Nephron (organoid): ENCODE measurements at regions not wholly inside any gene's neighbourhood (a gene's known extent, or its start where the extent isn't known, plus 50 kb on each side); places are given as distances from the start of the nearest gene placed in this dataset.
A peak's percentile ranks its signal among the peaks of the same experiment; 100 is the strongest.

Experiments used
- H3K27ac Mint-ChIP-seq, 3 experiments: 2 replicates each; pipeline ENCODE4 v1.8.0; 2020; ENCODE audit warnings: mixed read lengths in 3 of 3, mild to moderate bottlenecking in 2 of 3, moderate library complexity in 1 of 3
- H3K27me3 Mint-ChIP-seq: 2 replicates; pipeline ENCODE4 v1.8.0; 2021; ENCODE audit warnings: low read depth, mild to moderate bottlenecking, moderate library complexity, mixed read lengths
- H3K36me3 Mint-ChIP-seq: 2 replicates; pipeline ENCODE4 v1.8.0; 2020; ENCODE audit warnings: low read depth, mixed read lengths
- H3K4me1 Mint-ChIP-seq: 2 replicates; pipeline ENCODE4 v1.8.0; 2020; ENCODE audit warnings: mixed read lengths
- H3K4me3 Mint-ChIP-seq, 3 experiments: 2 replicates each; pipeline ENCODE4 v1.8.0; 2020; ENCODE audit warnings: mild to moderate bottlenecking in 3 of 3, mixed read lengths in 3 of 3, moderate library complexity in 2 of 3
- H3K9me3 Mint-ChIP-seq: 2 replicates; pipeline ENCODE4 v1.8.0; 2020; ENCODE audit warnings: mixed read lengths
- CTCF ChIP-seq, 3 experiments: fragments of 200-600 bp; sonication (generic); IDR thresholded peaks; one replicate each; pipeline ENCODE4 v1.5.0; 2021; ENCODE audit warnings: antibody characterized with exemption in 3 of 3; ENCODE audit not compliant: unreplicated experiment in 3 of 3

DNA sequence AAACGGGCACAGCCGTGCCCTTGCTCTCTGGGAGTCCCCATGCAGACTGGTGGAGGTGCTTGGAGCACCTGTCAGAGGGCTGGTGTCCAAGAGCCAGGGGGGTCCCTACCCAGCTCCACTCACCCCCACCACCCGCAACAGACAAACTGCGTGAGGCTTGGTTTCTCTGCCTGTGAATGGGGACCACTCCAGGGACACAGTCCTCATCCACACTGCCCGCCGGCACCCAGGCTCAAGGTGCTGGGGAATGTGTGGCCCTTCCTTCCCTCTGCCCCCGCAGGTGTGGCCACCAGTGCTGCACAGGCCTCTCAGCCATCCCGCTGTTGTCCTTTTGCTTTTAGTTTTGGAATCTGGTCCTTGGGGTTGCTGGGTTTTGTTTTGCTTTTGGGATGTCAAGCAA is 136.5 kb upstream of the ZNF236 start:
- Mint-ChIP-seq H3K27me3 (peaks cover 19% of the 10 kb centered on the region), H3K36me3 (no peaks in the 10 kb centered on the region), H3K4me3 (no peak overlapping the region), H3K9me3 (no peaks in the 10 kb centered on the region), H3K4me1 (peaks cover 10% of the 10 kb centered on the region), H3K27ac (peak overlapping the region in 1 of 3 experiments; percentile 44)
- no peak for TF ChIP-seq CTCF (IDR thresholded peaks at IDR 0.05; ENCODE audit: unreplicated experiment in 3 of 3)

GRCh38 chr18:76685402-76685801 is 137.0 kb upstream of the ZNF236 start:
- H3K9me3 Mint-ChIP-seq = no peaks in the 10 kb centered on the region
- H3K36me3 Mint-ChIP-seq = no peaks in the 10 kb centered on the region
- H3K4me3 Mint-ChIP-seq = no peak overlapping the region
- TF ChIP-seq CTCF (IDR thresholded peaks at IDR 0.05; ENCODE audit: unreplicated experiment in 3 of 3) = no peak
- H3K4me1 Mint-ChIP-seq = peaks cover 10% of the 10 kb centered on the region
- no peak overlapping the region for H3K27ac Mint-ChIP-seq
- H3K27me3 Mint-ChIP-seq = peaks cover 19% of the 10 kb centered on the region

DNA sequence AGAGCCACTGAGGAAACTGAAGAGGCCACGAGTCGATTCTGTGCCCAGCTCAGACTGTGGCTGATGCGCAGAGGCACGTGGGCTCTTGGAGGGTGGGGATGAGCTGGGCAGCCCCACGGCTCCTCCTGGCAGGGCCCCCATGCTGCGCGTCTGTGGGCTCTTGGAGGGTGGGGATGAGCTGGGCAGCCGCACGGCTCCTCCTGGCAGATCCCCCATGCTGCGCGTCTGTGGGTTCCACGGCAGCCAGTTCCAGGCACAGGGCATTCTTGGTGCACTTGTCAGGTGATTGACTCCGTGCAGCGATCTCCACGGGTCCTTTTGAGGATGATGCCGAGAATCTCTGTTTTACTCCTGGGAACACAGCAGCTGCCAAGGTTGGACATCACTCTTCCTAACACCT is 138.1 kb upstream of the ZNF236 start:
- Mint-ChIP-seq H3K4me3 (no peak overlapping the region), H3K27me3 (peaks cover 19% of the 10 kb centered on the region), H3K27ac (no peak overlapping the region), H3K36me3 (no peaks in the 10 kb centered on the region), H3K9me3 (no peaks in the 10 kb centered on the region), H3K4me1 (peaks cover 18% of the 10 kb centered on the region)
- TF ChIP-seq CTCF (IDR thresholded peaks at IDR 0.05; ENCODE audit: unreplicated experiment in 3 of 3) = no peak

GRCh38 chr18:76679945-76680344 is 142.4 kb upstream of the ZNF236 start:
- peaks cover 16% of the 10 kb centered on the region for H3K4me1 Mint-ChIP-seq
- peak overlapping the region; percentile 10 to 70 (median 66) for H3K27ac Mint-ChIP-seq
- no peak overlapping the region for H3K4me3 Mint-ChIP-seq
- H3K9me3 Mint-ChIP-seq = peaks cover 4% of the 10 kb centered on the region
- no peak for TF ChIP-seq CTCF (IDR thresholded peaks at IDR 0.05; ENCODE audit: unreplicated experiment in 3 of 3)
- no peaks in the 10 kb centered on the region for H3K36me3 Mint-ChIP-seq
- H3K27me3 Mint-ChIP-seq = peaks cover 14% of the 10 kb centered on the region

GRCh38 chr18:76679259-76679658 is 143.1 kb upstream of the ZNF236 start:
- Mint-ChIP-seq H3K4me3 (no peak overlapping the region), H3K9me3 (peaks cover 4% of the 10 kb centered on the region), H3K27me3 (peaks cover 13% of the 10 kb centered on the region), H3K36me3 (no peaks in the 10 kb centered on the region), H3K27ac (peak overlapping the region in 1 of 3 experiments; percentile 10), H3K4me1 (peaks cover 16% of the 10 kb centered on the region)
- TF ChIP-seq CTCF (IDR thresholded peaks at IDR 0.05; ENCODE audit: unreplicated experiment in 3 of 3) = peak in 2 of 3 experiments; percentile 35 to 42

GRCh38 chr18:76678248-76678647 is 144.1 kb upstream of the ZNF236 start:
- Mint-ChIP-seq H3K9me3 (peaks cover 4% of the 10 kb centered on the region), H3K4me3 (no peak overlapping the region), H3K27ac (no peak overlapping the region), H3K27me3 (peaks cover 13% of the 10 kb centered on the region), H3K36me3 (no peaks in the 10 kb centered on the region), H3K4me1 (peaks cover 16% of the 10 kb centered on the region)
- TF ChIP-seq CTCF (IDR thresholded peaks at IDR 0.05; ENCODE audit: unreplicated experiment in 3 of 3) = no peak
